ENCODE measurements at regions not wholly inside any gene's neighbourhood (a gene's known extent, or its start where the extent isn't known, plus 50 kb on each side); places are given as distances from the start of the nearest gene placed in this dataset.

DNA sequence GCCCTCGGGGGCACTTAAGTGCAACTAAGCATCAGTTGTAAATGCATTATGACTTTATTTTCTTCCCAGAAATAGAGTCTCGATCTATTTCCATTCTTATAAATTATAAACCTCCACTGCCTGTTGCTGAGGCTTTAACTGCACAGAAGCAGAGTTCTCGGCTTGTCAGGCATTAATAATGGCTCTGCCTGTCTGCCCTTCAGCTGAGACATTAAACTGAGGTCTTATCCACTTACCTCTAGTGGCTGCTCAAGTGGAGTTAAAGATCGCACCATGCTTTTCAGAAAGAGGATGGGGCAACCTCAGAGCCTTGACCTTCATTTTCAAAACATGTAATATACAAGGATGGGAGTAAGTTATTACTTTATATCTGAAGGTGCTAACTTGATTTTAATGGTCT, 597.6 kb upstream of the PRMT6 start:
- H3K27ac ChIP-seq: no peak overlapping the region
- ATAC-seq (ENCODE audit: insufficient number of reproducible peaks, low FRiP score, low read depth): no peak
- TF ChIP-seq CTCF (IDR thresholded peaks at IDR 0.05): no peak
- no peaks in the 10 kb centered on the region for H3K36me3 ChIP-seq
- H3K4me1 ChIP-seq (ENCODE audit: control insufficient read depth in 1 of 2, low read depth in 2 of 2): no peaks in the 10 kb centered on the region
- H3K27me3 ChIP-seq (replicated peaks; ENCODE audit: insufficient read depth): no peaks in the 10 kb centered on the region
- no peak for DNase-seq (ENCODE audit: low spot score)
- no peaks in the 10 kb centered on the region for H3K9me3 ChIP-seq
- no peak overlapping the region for H3K4me3 ChIP-seq

- Histone ChIP-seq H3K4me1 (ENCODE audit: control insufficient read depth in 1 of 2, low read depth in 2 of 2) (no peaks in the 10 kb centered on the region), H3K27ac (no peak overlapping the region), H3K4me3 (no peak overlapping the region), H3K36me3 (no peaks in the 10 kb centered on the region), H3K9me3 (no peaks in the 10 kb centered on the region), H3K27me3 (replicated peaks; ENCODE audit: insufficient read depth) (no peaks in the 10 kb centered on the region)
- DNase-seq (ENCODE audit: low spot score) (no peak), ATAC-seq (ENCODE audit: insufficient number of reproducible peaks, low FRiP score, low read depth) (no peak)
- TF ChIP-seq CTCF (IDR thresholded peaks at IDR 0.05): no peak
Measured at GRCh38 chr1:106459418-106459817, 597.1 kb upstream of the PRMT6 start.

GRCh38 chr1:106465666-106466065, 590.8 kb upstream of the PRMT6 start:
- Histone ChIP-seq H3K27ac (no peak overlapping the region), H3K4me1 (ENCODE audit: control insufficient read depth in 1 of 2, low read depth in 2 of 2) (no peaks in the 10 kb centered on the region), H3K4me3 (no peak overlapping the region), H3K9me3 (peaks cover 6% of the 10 kb centered on the region), H3K36me3 (no peaks in the 10 kb centered on the region), H3K27me3 (replicated peaks; ENCODE audit: insufficient read depth) (no peaks in the 10 kb centered on the region)
- DNase-seq (ENCODE audit: low spot score): no peak
- ATAC-seq (ENCODE audit: insufficient number of reproducible peaks, low FRiP score, low read depth): no peak
- no peak for TF ChIP-seq CTCF (IDR thresholded peaks at IDR 0.05)

- Histone ChIP-seq H3K27ac (no peak overlapping the region), H3K4me3 (no peak overlapping the region), H3K36me3 (no peaks in the 10 kb centered on the region), H3K4me1 (ENCODE audit: control insufficient read depth in 1 of 2, low read depth in 2 of 2) (no peaks in the 10 kb centered on the region), H3K27me3 (replicated peaks; ENCODE audit: insufficient read depth) (no peaks in the 10 kb centered on the region), H3K9me3 (peaks cover 4% of the 10 kb centered on the region)
- ATAC-seq (ENCODE audit: insufficient number of reproducible peaks, low FRiP score, low read depth) (no peak), DNase-seq (ENCODE audit: low spot score) (no peak)
- TF ChIP-seq CTCF (IDR thresholded peaks at IDR 0.05): no peak
Measured at GRCh38 chr1:106480629-106481028, 575.8 kb upstream of the PRMT6 start.

DNA sequence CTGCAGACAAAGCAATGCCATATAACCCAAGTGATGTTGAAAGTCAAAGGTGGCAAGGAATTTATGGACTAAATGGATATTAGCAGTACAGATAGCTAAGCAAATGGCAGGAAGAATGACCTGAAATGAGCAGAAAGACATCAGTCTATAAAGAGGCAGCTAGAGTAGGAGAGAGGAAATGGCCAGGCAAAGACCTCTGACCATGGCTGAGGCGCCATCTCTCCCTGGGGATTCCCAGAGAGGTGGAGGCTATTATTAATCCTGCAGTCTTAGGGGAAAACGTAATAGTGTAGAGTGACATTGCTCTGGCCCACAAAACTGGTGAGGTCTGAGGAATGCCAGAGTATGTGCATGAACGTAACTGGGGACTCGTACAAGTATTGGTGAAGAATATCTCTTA, 563.6 kb upstream of the PRMT6 start:
- ATAC-seq (ENCODE audit: insufficient number of reproducible peaks, low FRiP score, low read depth): no peak
- H3K4me3 ChIP-seq: no peak overlapping the region
- no peak overlapping the region for H3K27ac ChIP-seq
- DNase-seq (ENCODE audit: low spot score): no peak
- H3K4me1 ChIP-seq (ENCODE audit: control insufficient read depth in 1 of 2, low read depth in 2 of 2): no peaks in the 10 kb centered on the region
- no peaks in the 10 kb centered on the region for H3K27me3 ChIP-seq (replicated peaks; ENCODE audit: insufficient read depth)
- no peaks in the 10 kb centered on the region for H3K36me3 ChIP-seq
- H3K9me3 ChIP-seq: no peaks in the 10 kb centered on the region
- no peak for TF ChIP-seq CTCF (IDR thresholded peaks at IDR 0.05)

All from thoracic aorta (tissue), 2 donors.